ENCODE measurements at regions not wholly inside any gene's neighbourhood (a gene's known extent, or its start where the extent isn't known, plus 50 kb on each side); places are given as distances from the start of the nearest gene placed in this dataset.
A peak's percentile ranks its signal among the peaks of the same experiment; 100 is the strongest.

- no peak for TF ChIP-seq CTCF (conservative IDR thresholded peaks at IDR 0.05; ENCODE audit: low read length)
- DNase-seq (ENCODE audit: low read depth) = no peak
- no peak overlapping the region for H3K4me3 ChIP-seq (ENCODE audit: low read length)
Measured at GRCh38 chr14:29223947-29224346, 457.4 kb downstream of the FOXG1 start.

- DNase-seq (ENCODE audit: low read depth) = peak; percentile 11
- no peak overlapping the region for H3K4me3 ChIP-seq (ENCODE audit: low read length)
- TF ChIP-seq CTCF (conservative IDR thresholded peaks at IDR 0.05; ENCODE audit: low read length) = no peak
Measured at GRCh38 chr14:29227631-29228030, 461.0 kb downstream of the FOXG1 start.

- TF ChIP-seq CTCF (conservative IDR thresholded peaks at IDR 0.05; ENCODE audit: low read length) = no peak
- no peak overlapping the region for H3K4me3 ChIP-seq (ENCODE audit: low read length)
- no peak for DNase-seq (ENCODE audit: low read depth)
Measured at GRCh38 chr14:29232153-29232552, 465.6 kb downstream of the FOXG1 start.

- no peak for TF ChIP-seq CTCF (conservative IDR thresholded peaks at IDR 0.05; ENCODE audit: low read length)
- no peak overlapping the region for H3K4me3 ChIP-seq (ENCODE audit: low read length)
- no peak for DNase-seq (ENCODE audit: low read depth)
Measured at GRCh38 chr14:29232711-29233110, 466.1 kb downstream of the FOXG1 start.

GRCh38 chr14:29233188-29233587, 466.6 kb downstream of the FOXG1 start:
- no peak for TF ChIP-seq CTCF (conservative IDR thresholded peaks at IDR 0.05; ENCODE audit: low read length)
- H3K4me3 ChIP-seq (ENCODE audit: low read length) = no peak overlapping the region
- DNase-seq (ENCODE audit: low read depth) = no peak

- no peak for DNase-seq (ENCODE audit: low read depth)
- H3K4me3 ChIP-seq (ENCODE audit: low read length) = no peak overlapping the region
- TF ChIP-seq CTCF (conservative IDR thresholded peaks at IDR 0.05; ENCODE audit: low read length) = no peak
Measured at GRCh38 chr14:29235991-29236390, 469.4 kb downstream of the FOXG1 start.

GRCh38 chr14:29236401-29236800, 469.8 kb downstream of the FOXG1 start:
- no peak for TF ChIP-seq CTCF (conservative IDR thresholded peaks at IDR 0.05; ENCODE audit: low read length)
- DNase-seq (ENCODE audit: low read depth) = no peak
- H3K4me3 ChIP-seq (ENCODE audit: low read length) = no peak overlapping the region
